H9 (cell line): ENCODE measurements at regions not wholly inside any gene's neighbourhood (a gene's known extent, or its start where the extent isn't known, plus 50 kb on each side); places are given as distances from the start of the nearest gene placed in this dataset.

Source experiments
- DNase-seq: peaks from one replicate; pipeline ENCODE4 v3.0.0-alpha.2; 2017
- H2AFZ ChIP-seq: one replicate; pipeline ENCODE4 v1.6.1; 2013; ENCODE audit warnings: mild to moderate bottlenecking, low read length, control low read depth, moderate library complexity
- H2AK5ac ChIP-seq: 2 replicates; pipeline ENCODE4 v1.6.1; 2013; ENCODE audit warnings: low read length, control low read depth, mixed read lengths; ENCODE audit not compliant: insufficient read length
- H2BK120ac ChIP-seq: one replicate; pipeline ENCODE4 v1.6.1; 2013; ENCODE audit warnings: low read depth, mild to moderate bottlenecking, low read length, control low read depth, inconsistent platforms; ENCODE audit not compliant: poor library complexity, severe bottlenecking
- H2BK12ac ChIP-seq: 2 replicates; pipeline ENCODE4 v1.6.1; 2013; ENCODE audit warnings: low read length, control low read depth, mixed read lengths, low read depth; ENCODE audit not compliant: insufficient read length
- H2BK15ac ChIP-seq: 2 replicates; pipeline ENCODE4 v1.6.1; 2013; ENCODE audit warnings: low read depth, low read length, control low read depth
- H2BK20ac ChIP-seq: one replicate; pipeline ENCODE4 v1.6.1; 2013; ENCODE audit warnings: low read depth, mild to moderate bottlenecking, low read length, control low read depth, inconsistent platforms; ENCODE audit not compliant: poor library complexity, severe bottlenecking
- H2BK5ac ChIP-seq: 2 replicates; pipeline ENCODE4 v1.6.1; 2013; ENCODE audit warnings: low read length, control low read depth, mixed read lengths; ENCODE audit not compliant: insufficient read length
- H3K14ac ChIP-seq: 2 replicates; pipeline ENCODE4 v1.6.1; 2013; ENCODE audit warnings: low read length, control low read depth; ENCODE audit not compliant: insufficient read depth
- H3K18ac ChIP-seq: 2 replicates; pipeline ENCODE4 v1.6.1; 2013; ENCODE audit warnings: low read depth, mild to moderate bottlenecking, mixed read lengths, low read length, control low read depth; ENCODE audit not compliant: insufficient read length
- H3K23ac ChIP-seq: 2 replicates; pipeline ENCODE4 v1.6.1; 2013; ENCODE audit warnings: low read length, control low read depth, mixed read lengths, low read depth; ENCODE audit not compliant: insufficient read length
- H3K23me2 ChIP-seq: 2 replicates; pipeline ENCODE4 v1.6.1; 2013; ENCODE audit warnings: low read depth, mild to moderate bottlenecking, mixed read lengths, low read length, control low read depth; ENCODE audit not compliant: insufficient read length, poor library complexity, severe bottlenecking
- H3K27ac ChIP-seq: 2 replicates; pipeline ENCODE4 v1.5.1; 2013; ENCODE audit warnings: low read length, control low read depth, mixed read lengths, low read depth; ENCODE audit not compliant: insufficient read length
- H3K27me3 ChIP-seq: 2 replicates; pipeline ENCODE4 v1.6.1; 2013; ENCODE audit warnings: low read length, control low read depth, inconsistent platforms; ENCODE audit not compliant: insufficient read depth
- H3K4ac ChIP-seq: 2 replicates; pipeline ENCODE4 v1.6.1; 2013; ENCODE audit warnings: low read depth, mild to moderate bottlenecking, control low read depth, inconsistent platforms, low read length, moderate library complexity
- H3K4me1 ChIP-seq: 2 replicates; pipeline ENCODE4 v1.6.1; 2013; ENCODE audit warnings: low read length, control low read depth, inconsistent platforms; ENCODE audit not compliant: insufficient read depth
- H3K4me2 ChIP-seq: 2 replicates; pipeline ENCODE4 v1.6.1; 2013; ENCODE audit warnings: low read length, control low read depth, mixed read lengths; ENCODE audit not compliant: insufficient read length, insufficient read depth
- H3K56ac ChIP-seq: 2 replicates; pipeline ENCODE4 v1.6.1; 2013; ENCODE audit warnings: low read depth, mild to moderate bottlenecking, mixed read lengths, low read length, control low read depth; ENCODE audit not compliant: insufficient read length
- H3K79me1 ChIP-seq: 2 replicates; pipeline ENCODE4 v1.6.1; 2013; ENCODE audit warnings: low read depth, mild to moderate bottlenecking, moderate library complexity, low read length, control low read depth, inconsistent platforms; ENCODE audit not compliant: insufficient read depth, poor library complexity, severe bottlenecking
- H3K79me2 ChIP-seq: 2 replicates; pipeline ENCODE4 v1.6.1; 2013; ENCODE audit warnings: low read length, control low read depth, inconsistent platforms; ENCODE audit not compliant: insufficient read depth
- H3K9ac ChIP-seq: 2 replicates; pipeline ENCODE4 v1.6.1; 2013; ENCODE audit warnings: low read length, control low read depth, mixed read lengths; ENCODE audit not compliant: insufficient read length; ENCODE audit errors: extremely low read depth
- H3K9me3 ChIP-seq: one replicate; pipeline ENCODE4 v1.6.1; 2013; ENCODE audit warnings: low read depth, low read length, inconsistent platforms; ENCODE audit not compliant: control insufficient read depth
- H3T11ph ChIP-seq: one replicate; pipeline ENCODE4 v1.6.1; 2013; ENCODE audit warnings: mild to moderate bottlenecking, low read length, control low read depth, inconsistent platforms
- H4K20me1 ChIP-seq: one replicate; pipeline ENCODE4 v1.6.1; 2013; ENCODE audit not compliant: control insufficient read depth, insufficient read length, insufficient read depth
- H4K5ac ChIP-seq: 2 replicates; pipeline ENCODE4 v1.6.1; 2013; ENCODE audit warnings: low read depth, mild to moderate bottlenecking, mixed read lengths, low read length, control low read depth; ENCODE audit not compliant: insufficient read length
- H4K8ac ChIP-seq: replicated peaks from 2 replicates; pipeline ENCODE4 v1.6.1; 2013; ENCODE audit warnings: low read length, control low read depth, mixed read lengths, low read depth; ENCODE audit not compliant: insufficient read length
- H4K91ac ChIP-seq: 2 replicates; pipeline ENCODE4 v1.6.1; 2013; ENCODE audit warnings: low read depth, mild to moderate bottlenecking, moderate library complexity, mixed read lengths, low read length, control low read depth; ENCODE audit not compliant: insufficient read length
- H3K27ac Mint-ChIP-seq, 3 experiments: 2 replicates in 2 of 3; 3 replicates in 1 of 3; pipeline ENCODE4 v1.8.0; 2020 to 2021; ENCODE audit warnings: mixed read lengths in 3 of 3, mild to moderate bottlenecking in 1 of 3, moderate library complexity in 1 of 3
- H3K27me3 Mint-ChIP-seq: 2 replicates; pipeline ENCODE4 v1.8.0; 2021; ENCODE audit warnings: low read depth, mild to moderate bottlenecking, moderate library complexity, mixed read lengths
- H3K36me3 Mint-ChIP-seq, 3 experiments: 2 replicates in 2 of 3; 3 replicates in 1 of 3; pipeline ENCODE4 v1.8.0; 2020 to 2021; ENCODE audit warnings: low read depth in 3 of 3, mixed read lengths in 3 of 3; ENCODE audit not compliant: insufficient read depth in 1 of 3
- H3K4me1 Mint-ChIP-seq, 2 experiments: 2 replicates each; pipeline ENCODE4 v1.8.0; 2020; ENCODE audit warnings: mixed read lengths in 2 of 2
- H3K4me3 Mint-ChIP-seq, 2 experiments: 2 replicates in 1 of 2; 3 replicates in 1 of 2; pipeline ENCODE4 v1.8.0; 2020 to 2021; ENCODE audit warnings: mild to moderate bottlenecking in 2 of 2, mixed read lengths in 2 of 2, moderate library complexity in 1 of 2
- H3K9me3 Mint-ChIP-seq, 2 experiments: 2 replicates in 1 of 2; 3 replicates in 1 of 2; pipeline ENCODE4 v1.8.0; 2020; ENCODE audit warnings: mild to moderate bottlenecking in 2 of 2, mixed read lengths in 2 of 2, moderate library complexity in 1 of 2
- CTCF ChIP-seq: fragments of 200-600 bp; sonication (generic); conservative IDR thresholded peaks from 3 replicates; pipeline ENCODE4 v1.8.0; 2021; ENCODE audit warnings: antibody characterized with exemption, mild to moderate bottlenecking
- WGBS: extraction: QIAGEN DNeasy Blood & Tissue Kit; methylation state at CpG from one replicate; pipeline ENCODE4 v1.1.7; 2013; ENCODE audit warnings: missing lambda C conversion rate, low lambda C conversion rate, mixed read lengths; ENCODE audit not compliant: insufficient read length; ENCODE audit errors: extremely low coverage; 5-methylcytosine and 5-hydroxymethylcytosine counted together

- no peak overlapping the region for H2BK120ac ChIP-seq
- H2BK5ac ChIP-seq = no peak overlapping the region
- Mint-ChIP-seq H3K9me3 (no peaks in the 10 kb centered on the region), H3K4me3 (no peak overlapping the region), H3K36me3 (no peaks in the 10 kb centered on the region; a peak in 1 of 7 replicates), H3K27ac (no peak overlapping the region), H3K4me1 (peaks cover 1 to 2% of the 10 kb centered on the region in 2 experiments; a peak in 2 of 4 replicates), H3K27me3 (peaks cover 2% of the 10 kb centered on the region)
- no peak overlapping the region for H2AFZ ChIP-seq
- no peak overlapping the region for H3K4ac ChIP-seq
- H4K5ac ChIP-seq = no peak overlapping the region
- H3K18ac ChIP-seq = no peak overlapping the region
- no peak overlapping the region for H3K9ac ChIP-seq
- H2AK5ac ChIP-seq = no peak overlapping the region
- H3K56ac ChIP-seq = no peak overlapping the region
- no peaks in the 10 kb centered on the region for H3K79me1 ChIP-seq
- no peak overlapping the region for H3K23ac ChIP-seq
- no peaks in the 10 kb centered on the region for H3K4me1 ChIP-seq
- H3K79me2 ChIP-seq = no peaks in the 10 kb centered on the region
- H4K8ac ChIP-seq = no peak overlapping the region
- no peak overlapping the region for H2BK15ac ChIP-seq
- H3K23me2 ChIP-seq = no peaks in the 10 kb centered on the region
- no peak overlapping the region for H2BK12ac ChIP-seq
- H3K14ac ChIP-seq = peak overlapping the region; percentile 13; the same call in 1 of the 2 replicates
- H3K4me2 ChIP-seq = no peak overlapping the region
- H4K91ac ChIP-seq = no peak overlapping the region
- no peak overlapping the region for H2BK20ac ChIP-seq
- no peaks in the 10 kb centered on the region for H3K9me3 ChIP-seq
- H3K27ac ChIP-seq = no peak overlapping the region
- H4K20me1 ChIP-seq = peaks cover 2% of the 10 kb centered on the region
- no CpG with 5 or more reads among the region's 12 CpGs for WGBS
- no peak overlapping the region for H3T11ph ChIP-seq
- TF ChIP-seq CTCF = no peak
- no peaks in the 10 kb centered on the region; the same call in 1 of the 2 replicates for H3K27me3 ChIP-seq
- no peak for DNase-seq
These were observed 176.7 kb downstream of the URI1 start for GRCh38 chr19:30118760-30119159.
